ENCODE measurements at regions not wholly inside any gene's neighbourhood (a gene's known extent, or its start where the extent isn't known, plus 50 kb on each side); places are given as distances from the start of the nearest gene placed in this dataset.

DNA sequence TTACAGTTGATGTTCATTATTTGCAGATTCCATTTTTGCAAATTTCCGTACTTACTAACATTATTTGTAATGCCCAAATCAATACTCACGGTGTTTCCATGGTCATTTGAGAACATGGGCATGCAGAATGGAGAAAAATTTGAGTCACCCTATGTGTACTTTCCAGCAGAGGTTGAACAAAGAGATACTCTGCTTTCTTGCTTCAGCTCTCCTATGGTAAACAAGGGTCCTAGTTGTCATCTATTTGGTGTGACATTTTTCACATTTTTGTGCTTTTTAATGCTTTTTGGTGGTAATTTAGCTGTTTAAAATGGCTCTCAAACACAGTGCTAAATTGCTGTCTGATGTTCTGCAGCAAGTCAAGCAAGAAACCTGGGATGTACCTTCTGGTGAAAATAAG, 444.4 kb upstream of the CELF4 start:
- no peak overlapping the region for H3K4me3 ChIP-seq (ENCODE audit: low read depth, low read length)
- DNase-seq (ENCODE audit: low read depth): no peak

DNA sequence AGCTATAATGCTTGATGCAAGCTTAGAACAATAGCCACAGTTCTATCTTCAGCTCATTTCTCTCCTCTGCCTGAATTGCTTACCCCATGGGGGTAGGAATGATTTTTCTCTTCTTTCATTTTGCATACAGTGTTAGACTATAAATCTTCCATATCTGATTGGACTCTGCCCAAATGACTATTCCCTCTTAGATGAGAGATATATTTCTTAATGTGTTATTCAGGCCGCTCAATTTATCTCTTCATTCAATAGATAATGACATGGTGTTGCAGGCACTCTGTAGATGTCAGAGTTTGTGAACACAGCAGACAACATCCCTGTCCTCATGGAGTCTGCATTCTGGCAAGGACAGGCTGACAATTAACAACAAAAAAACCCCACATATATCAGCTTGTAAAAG, 443.7 kb upstream of the CELF4 start:
- no peak for DNase-seq (ENCODE audit: low read depth)
- no peak overlapping the region for H3K4me3 ChIP-seq (ENCODE audit: low read depth, low read length)

DNA sequence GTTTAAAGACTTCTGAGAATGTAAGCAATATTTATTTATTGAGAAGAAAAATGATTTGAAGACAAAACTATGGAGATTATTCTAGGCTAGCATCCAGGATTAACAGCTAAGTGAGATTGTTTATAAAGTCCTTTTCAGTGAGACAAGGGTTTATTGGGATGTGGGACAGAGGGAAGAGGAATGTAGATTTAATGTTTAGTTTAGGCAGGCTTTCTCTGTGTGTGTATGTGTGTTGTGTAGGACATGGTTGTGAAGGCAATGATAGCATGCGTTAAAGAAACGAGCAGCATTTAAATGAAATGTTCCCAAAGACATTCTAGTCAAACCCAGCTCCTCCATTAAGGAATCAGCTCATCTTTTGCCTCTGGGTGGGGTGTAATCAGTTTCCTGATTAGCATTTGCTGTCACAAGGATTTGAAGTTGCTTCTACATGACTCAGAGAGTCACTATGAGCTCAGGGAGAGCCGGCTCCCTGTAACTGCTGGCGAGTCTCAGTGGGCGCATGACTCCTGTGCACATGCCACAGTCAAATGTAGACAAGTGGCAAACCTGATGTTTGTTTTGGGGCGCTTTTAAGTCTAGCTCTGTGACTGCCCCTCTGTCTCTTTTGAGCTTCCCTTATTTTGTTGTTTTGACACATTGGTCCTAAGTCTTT, 442.2 kb upstream of the CELF4 start:
- H3K4me3 ChIP-seq (ENCODE audit: low read depth, low read length): no peak overlapping the region
- DNase-seq (ENCODE audit: low read depth): no peak

DNA sequence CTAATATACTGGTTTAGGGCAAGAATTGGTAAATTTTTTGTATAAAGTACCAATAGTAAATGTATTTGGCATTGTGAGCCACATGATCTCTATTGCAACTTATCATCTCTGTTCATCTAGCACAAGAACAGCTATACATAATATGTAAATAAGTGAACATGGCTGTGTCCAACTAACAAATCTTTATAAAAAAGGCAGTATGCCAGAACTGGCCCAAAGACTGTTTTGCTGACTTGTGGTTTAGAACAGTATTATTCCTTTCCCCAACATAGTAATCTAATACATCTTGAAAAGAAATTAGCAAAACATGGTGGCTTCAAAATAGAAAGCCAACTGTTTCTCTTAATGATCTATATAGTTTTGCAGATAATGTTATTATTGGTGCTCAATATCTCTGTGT, 441.4 kb upstream of the CELF4 start:
- DNase-seq (ENCODE audit: low read depth): no peak

DNA sequence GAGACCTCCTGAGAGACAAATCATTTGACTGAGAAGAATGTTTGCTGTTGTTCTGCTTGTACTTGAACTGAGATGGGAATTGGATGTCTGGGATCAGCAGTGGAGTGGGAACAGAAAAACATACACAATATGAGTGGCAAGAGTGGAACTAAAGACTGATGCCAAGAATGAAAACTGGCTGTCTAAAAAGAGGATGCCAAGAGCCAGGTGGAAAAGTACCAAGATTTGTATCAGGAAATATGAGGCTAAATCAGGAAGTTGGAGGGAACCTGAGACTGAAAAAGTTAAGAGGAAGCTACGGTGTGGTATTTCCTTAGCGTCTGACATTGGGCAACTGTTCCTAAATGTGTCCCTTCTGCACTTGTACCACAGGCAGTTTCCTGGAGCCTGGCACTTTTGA, 440.9 kb upstream of the CELF4 start:
- no peak for DNase-seq (ENCODE audit: low read depth)
- H3K4me3 ChIP-seq (ENCODE audit: low read depth, low read length): no peak overlapping the region

More for the DNA sequence above, 441.4 kb upstream of the CELF4 start:
- H3K4me3 ChIP-seq (ENCODE audit: low read depth, low read length): no peak overlapping the region

DNA sequence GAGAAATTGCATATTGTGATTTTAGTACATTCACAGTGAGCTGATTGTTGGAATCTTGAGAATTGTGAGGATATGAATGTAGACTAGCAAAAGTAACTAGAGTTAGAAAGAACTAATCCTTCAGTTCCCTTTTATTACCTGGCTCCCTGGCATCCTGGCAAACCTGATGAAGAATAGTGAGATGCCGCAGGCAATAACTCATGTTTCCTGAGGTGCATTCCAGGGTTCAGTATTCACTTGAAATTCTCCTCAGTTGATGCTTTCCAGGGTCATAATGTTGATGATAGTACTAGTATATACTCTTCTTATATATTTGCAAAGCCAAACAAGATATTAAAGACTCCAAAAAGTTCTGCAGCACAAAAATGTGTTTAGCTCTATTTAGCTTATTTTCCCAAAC, 432.1 kb upstream of the CELF4 start:
- no peak overlapping the region for H3K4me3 ChIP-seq (ENCODE audit: low read depth, low read length)
- DNase-seq (ENCODE audit: low read depth): no peak

DNA sequence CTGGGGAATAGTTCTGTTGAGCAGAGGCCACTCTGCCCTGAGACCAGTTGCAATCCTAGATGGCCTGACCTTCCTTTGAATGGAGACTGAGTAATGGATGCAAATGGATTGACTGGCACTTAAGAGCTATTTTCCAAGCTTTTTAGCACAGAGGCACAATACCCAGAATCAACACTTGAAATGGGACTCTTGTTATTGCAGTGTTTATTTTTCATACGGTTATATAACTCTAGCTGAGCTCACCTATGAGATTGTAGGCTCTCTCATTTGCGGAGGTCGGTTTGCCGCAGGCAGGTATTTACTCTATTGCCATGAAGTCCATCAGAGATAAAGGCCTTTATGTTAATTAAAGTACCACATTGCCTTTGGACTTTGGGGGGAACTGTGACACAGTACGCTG, 422.3 kb upstream of the CELF4 start:
- no peak overlapping the region for H3K4me3 ChIP-seq (ENCODE audit: low read depth, low read length)

DNA sequence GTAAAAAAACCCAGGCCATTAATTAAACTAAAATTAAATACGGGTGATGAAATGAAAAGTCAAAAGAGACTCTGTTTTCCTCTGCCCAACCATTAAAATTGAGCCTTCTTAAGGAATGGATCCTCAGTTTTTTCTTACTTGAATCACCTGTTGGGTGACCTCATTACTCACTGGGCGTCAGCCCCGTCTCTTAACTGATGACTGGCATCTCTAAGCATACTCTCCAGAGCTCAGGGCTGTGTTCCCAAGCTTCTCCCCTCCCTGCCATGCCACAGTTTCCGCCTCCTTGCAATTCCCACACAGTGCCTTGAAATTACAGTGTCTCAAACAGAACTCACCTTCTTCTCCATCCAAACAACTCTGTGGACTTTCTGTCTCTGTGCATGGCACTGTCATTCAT, 421.1 kb upstream of the CELF4 start:
- DNase-seq (ENCODE audit: low read depth): no peak
- no peak overlapping the region for H3K4me3 ChIP-seq (ENCODE audit: low read depth, low read length)

More for the DNA sequence above, 422.3 kb upstream of the CELF4 start:
- no peak for DNase-seq (ENCODE audit: low read depth)

DNA sequence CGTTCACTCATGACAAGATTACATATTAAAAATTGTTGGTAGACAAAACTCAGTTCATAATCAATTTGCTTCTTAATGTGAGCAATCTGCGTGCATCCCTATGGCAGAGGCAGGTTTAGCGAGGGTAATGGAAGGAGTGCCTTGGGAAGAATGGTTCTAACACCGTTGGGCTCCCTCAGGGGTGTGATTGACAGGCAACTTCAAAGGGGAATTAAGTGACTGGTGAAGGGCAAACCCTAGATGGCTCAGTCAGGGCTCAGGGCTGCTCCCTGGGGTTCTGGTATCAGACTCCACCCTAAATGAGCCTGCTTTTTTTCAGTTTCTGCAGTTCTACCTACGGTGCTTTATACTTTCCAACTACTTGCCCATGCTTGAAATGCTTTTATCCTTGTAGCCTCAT, 419.5 kb upstream of the CELF4 start:
- no peak overlapping the region for H3K4me3 ChIP-seq (ENCODE audit: low read depth, low read length)

DNA sequence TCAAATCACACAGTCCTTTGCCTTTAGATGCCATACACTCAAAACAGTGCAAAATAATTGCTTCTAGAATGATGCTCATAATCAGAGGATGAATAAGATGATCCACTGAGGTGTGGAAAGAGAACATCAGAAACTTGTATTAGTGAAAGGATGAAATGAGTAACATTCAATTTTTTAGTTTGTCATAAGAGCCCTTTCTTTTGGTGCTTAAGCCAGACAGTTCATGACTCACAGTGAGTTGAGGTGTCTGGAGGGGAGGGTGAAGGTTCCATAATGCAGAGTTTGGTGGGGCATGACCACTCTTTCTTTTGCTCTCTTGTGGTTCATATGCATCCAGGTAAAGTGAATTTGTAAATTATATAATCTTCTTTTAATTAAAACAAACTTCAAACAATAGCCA, 415.0 kb upstream of the CELF4 start:
- no peak overlapping the region for H3K4me3 ChIP-seq (ENCODE audit: low read depth, low read length)
- DNase-seq (ENCODE audit: low read depth): no peak

More for the DNA sequence above, 419.5 kb upstream of the CELF4 start:
- DNase-seq (ENCODE audit: low read depth): no peak

DNA sequence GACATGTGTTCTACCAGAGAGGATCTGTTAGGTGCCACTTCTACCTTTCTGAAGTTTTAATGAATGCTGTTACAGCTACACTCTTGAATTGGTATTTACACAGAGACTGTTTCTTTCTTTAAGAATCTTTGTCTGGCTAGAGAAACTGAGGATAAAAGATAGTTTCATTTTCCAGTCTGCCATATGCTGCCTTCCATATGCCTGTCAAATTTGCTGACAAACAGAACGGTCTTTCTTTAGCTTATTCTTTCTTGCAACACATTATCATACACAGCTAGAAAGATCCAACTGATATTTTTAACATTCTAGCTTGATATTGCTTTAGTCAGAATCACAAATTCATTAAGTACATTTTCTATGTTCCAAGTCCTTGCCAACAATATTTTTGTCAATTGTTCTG, 409.8 kb upstream of the CELF4 start:
- no peak overlapping the region for H3K4me3 ChIP-seq (ENCODE audit: low read depth, low read length)
- no peak for DNase-seq (ENCODE audit: low read depth)

DNA sequence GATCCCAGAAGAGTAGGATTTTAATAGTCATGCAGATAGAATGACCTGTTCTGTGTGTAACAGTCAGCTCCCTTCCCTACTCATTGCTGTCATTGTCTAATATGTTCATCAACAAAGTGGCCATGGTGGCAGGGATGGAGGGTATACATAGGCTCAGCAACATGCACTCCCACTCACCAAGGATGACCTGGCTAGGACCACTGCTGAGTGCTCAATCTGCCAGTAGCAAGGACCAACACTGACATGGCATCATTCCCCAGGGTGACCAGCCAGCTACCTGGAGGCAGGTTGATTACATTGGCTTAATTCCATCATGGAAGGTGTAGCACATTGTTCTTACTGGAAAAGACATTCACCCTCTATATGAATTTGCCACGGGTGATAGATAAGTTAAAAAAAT, 401.7 kb upstream of the CELF4 start:
- DNase-seq (ENCODE audit: low read depth): no peak
- no peak overlapping the region for H3K4me3 ChIP-seq (ENCODE audit: low read depth, low read length)

DNA sequence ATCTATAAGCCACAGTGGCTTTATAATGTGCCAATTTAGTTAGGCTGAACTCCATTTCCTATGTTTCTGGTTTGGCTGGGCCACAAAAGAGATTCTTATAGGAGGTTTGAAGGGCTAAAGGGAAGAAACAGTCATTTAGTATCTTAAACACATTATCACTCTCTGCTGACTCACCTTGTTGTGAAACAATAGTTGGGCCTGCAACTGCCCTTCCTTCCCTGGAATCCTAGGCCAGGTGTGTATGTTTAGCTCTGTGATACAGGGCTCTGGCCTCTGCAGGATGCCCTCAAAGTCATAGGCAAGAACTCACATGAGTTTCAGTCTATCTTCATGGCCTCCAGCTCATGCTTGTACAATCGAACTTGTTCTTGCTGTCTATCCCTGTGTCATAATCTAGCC, 400.0 kb upstream of the CELF4 start:
- no peak for DNase-seq (ENCODE audit: low read depth)

DNA sequence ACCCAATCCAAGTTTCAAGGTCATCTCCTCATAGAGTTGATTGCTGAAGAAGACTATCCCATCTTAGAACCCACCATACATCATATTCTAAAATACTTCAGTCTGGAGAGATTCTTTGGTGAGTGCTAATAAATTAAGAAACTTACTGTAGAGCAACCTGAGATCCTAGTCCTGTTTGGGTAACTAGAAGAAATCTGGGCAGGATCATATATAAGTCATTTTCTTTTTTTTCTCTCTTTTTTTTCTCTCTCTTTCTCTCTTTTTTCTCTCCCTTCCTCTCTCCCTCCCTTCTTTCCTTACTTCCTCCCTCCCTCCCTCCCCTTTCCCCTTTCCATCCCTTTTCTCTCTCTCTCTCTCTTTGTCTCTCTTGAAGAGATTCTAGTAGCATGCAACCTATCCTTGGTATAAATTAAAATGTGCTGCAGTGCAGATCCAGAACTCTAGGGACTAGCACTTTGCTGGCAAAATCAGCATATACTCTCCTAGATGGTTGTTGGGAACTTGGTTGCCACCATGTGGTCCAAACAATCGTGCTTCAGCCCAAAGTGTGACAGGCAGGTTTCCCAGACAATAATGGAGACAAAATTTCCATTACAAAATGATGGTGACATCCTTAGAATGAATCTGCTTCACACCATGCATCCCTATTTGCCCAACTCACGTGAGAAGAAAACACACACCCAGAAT, 399.4 kb upstream of the CELF4 start:
- DNase-seq (ENCODE audit: low read depth): no peak
- H3K4me3 ChIP-seq (ENCODE audit: low read depth, low read length): no peak overlapping the region

More for the DNA sequence above, 400.0 kb upstream of the CELF4 start:
- no peak overlapping the region for H3K4me3 ChIP-seq (ENCODE audit: low read depth, low read length)

DNA sequence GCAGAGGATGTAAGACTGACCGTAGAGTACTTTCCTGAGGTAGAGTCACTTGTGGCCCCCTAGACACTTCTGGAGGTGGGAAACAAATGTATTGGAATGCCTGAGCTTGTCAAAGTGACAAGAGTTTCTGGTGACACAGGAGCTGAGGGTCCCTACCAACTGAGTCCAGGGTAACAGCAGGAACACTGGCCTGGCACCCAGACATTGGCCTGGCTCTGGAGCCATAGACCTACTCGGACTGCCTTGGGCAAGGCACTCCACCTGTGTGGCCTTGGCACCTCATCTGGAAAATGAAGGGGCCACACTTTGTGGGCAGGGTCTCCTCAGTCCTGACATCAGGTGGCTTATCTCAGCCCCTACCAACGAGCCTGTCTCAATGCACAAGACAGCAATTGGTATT, 398.2 kb upstream of the CELF4 start:
- no peak for DNase-seq (ENCODE audit: low read depth)

DNA sequence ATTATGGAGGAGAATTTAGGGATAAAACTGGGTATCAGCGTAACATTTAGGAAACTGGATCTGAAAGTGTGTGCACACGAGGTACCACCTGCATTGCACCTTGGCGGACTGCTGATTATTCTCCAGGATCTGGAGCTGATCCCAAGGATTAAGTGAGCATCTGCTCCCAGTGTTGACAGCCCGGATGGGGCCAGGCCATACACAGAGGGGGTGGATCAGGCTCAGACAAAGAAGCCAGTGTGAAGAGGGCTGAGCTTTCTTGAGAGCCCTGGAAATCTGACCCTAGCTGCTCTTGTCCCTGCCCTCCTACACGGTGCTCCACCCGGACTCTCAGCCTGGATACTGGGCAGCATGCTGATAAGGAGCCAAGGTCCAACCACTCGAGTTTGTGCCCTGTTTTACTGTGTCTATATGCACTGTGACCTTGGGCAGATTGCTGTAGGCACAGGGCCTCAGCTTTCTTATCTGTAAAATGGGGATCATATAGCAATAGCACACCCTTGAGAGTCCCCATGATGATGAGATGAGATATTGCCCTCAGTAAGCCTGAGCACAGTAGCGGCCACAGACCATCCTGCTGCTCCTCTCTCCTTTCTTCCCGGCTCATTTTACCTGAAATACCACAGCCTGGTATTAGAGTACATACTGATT, 396.8 kb upstream of the CELF4 start:
- H3K4me3 ChIP-seq (ENCODE audit: low read depth, low read length): no peak overlapping the region
- no peak for DNase-seq (ENCODE audit: low read depth)

More for the DNA sequence above, 398.2 kb upstream of the CELF4 start:
- no peak overlapping the region for H3K4me3 ChIP-seq (ENCODE audit: low read depth, low read length)

DNA sequence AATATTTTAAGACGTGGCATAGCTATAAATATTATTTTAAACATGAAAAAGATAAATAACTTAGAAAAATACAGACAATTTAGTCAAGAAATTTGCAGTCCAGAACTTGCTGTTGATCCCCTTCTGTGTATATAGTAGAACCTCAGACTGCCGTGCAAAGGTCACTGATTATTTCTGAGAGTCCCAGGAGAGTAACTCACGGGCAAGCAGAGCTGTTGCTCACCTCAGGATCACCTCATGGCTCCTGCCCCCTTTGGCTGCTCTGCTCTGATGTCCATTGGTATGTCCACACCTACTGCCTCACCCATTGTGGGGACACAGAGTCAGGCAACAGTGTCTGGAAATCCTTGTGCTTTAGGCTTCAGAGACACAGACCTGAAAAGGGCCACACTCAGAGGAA, 392.9 kb upstream of the CELF4 start:
- H3K4me3 ChIP-seq (ENCODE audit: low read depth, low read length): no peak overlapping the region
- no peak for DNase-seq (ENCODE audit: low read depth)

DNA sequence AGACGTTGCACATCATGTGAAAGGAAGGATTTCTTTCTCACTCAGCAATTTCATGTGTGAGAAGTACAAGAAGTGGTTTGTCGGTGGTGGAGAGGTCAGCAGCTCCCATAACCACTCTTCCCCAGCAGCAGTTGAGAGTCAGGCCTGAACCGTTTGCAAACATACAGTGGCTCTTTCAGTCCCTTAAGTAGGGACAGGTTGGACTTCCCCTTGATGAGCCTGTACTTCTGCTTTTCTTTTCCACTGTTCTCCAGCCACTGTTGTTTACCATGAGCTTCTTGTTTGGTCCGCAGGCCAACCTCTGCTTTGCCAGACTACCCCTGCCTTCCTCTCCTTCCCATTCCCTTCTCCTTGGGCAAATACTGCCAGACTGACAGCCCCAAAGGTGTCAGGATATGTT, 391.3 kb upstream of the CELF4 start:
- no peak for DNase-seq (ENCODE audit: low read depth)
- H3K4me3 ChIP-seq (ENCODE audit: low read depth, low read length): no peak overlapping the region

DNA sequence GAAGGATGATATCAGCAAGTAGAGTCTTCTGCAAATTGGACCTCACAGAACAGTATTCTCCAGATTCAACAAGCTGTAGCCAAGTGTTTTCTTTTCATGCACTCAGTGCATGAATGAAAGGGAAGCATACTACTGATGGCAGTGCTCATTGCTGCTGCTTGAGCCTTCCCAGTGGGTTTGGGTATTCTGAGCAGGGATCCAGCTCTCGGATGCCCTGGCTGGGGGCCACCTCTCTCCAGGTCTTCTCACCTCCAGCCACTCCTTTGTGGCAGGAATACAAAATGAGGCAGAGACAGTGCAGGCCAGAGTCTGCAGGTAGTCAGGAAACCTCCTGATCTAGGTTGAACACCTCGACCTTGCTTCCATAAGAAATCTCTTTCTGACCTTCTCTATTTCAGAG, 390.4 kb upstream of the CELF4 start:
- DNase-seq (ENCODE audit: low read depth): no peak
- H3K4me3 ChIP-seq (ENCODE audit: low read depth, low read length): no peak overlapping the region

DNA sequence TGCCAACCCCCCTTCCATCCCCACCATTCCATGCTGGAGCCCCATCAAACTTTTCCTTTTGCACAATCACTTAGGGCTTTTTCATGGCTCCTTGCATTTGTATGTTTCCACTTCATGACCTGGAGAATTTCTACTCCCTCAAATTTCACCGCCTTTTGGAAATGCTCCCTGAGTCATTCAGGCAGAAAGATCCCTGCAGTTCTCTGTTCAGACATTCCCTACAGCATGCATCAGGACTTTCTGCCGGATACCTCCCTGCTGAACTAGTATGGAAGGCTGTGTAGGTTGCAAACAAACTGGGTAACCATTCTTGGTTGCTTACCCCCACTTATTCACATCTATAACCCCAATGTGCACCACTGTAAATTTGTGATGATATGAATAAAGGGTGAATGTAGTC, 389.6 kb upstream of the CELF4 start:
- DNase-seq (ENCODE audit: low read depth): no peak
- H3K4me3 ChIP-seq (ENCODE audit: low read depth, low read length): no peak overlapping the region

DNA sequence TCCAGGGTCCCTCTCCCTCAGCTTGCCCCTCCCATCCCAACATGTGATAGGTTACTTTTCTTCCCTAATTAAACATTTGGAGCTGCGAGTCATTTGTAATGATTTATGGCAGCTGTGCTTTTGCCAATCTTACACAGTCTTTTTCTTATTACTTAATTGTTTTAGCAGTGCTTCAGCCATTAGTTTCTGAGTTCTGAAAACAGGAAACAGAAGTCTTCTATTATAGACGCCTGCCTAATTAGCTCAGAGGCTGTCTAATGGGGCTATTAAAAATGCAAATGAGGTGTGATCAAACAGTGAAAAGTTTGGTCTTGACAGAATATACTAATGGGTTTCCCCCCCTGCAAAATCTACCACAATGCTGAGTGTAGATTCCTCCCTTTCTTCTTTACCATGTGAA, 388.3 kb upstream of the CELF4 start:
- DNase-seq (ENCODE audit: low read depth): no peak
- H3K4me3 ChIP-seq (ENCODE audit: low read depth, low read length): no peak overlapping the region

Measured in skeletal muscle cell (primary cell).